EL (cell line): ENCODE measurements at regions not wholly inside any gene's neighbourhood (a gene's known extent, or its start where the extent isn't known, plus 50 kb on each side); places are given as distances from the start of the nearest gene placed in this dataset.
A peak's percentile ranks its signal among the peaks of the same experiment; 100 is the strongest.

Experiments used
- DNase-seq: peaks from one replicate; pipeline ENCODE4 v3.0.0-alpha.2; 2016

- no peak for DNase-seq
Observed at GRCh38 chr3:72586694-72587093, 261.6 kb downstream of the SHQ1 start.

GRCh38 chr3:72585966-72586365 is 262.3 kb downstream of the SHQ1 start:
- DNase-seq = no peak

- no peak for DNase-seq
Observed at GRCh38 chr3:72584262-72584661, 264.0 kb downstream of the SHQ1 start.

GRCh38 chr3:72582963-72583362 is 265.3 kb downstream of the SHQ1 start:
- DNase-seq = no peak

GRCh38 chr3:72582211-72582878 is 265.9 kb downstream of the SHQ1 start:
- no peak for DNase-seq

GRCh38 chr3:72580900-72581299 is 267.3 kb downstream of the SHQ1 start:
- no peak for DNase-seq

- DNase-seq = no peak
Observed at GRCh38 chr3:72580246-72580756, 267.9 kb downstream of the SHQ1 start.

GRCh38 chr3:72579581-72580245 is 268.5 kb downstream of the SHQ1 start:
- no peak for DNase-seq

GRCh38 chr3:72579191-72579580 is 269.1 kb downstream of the SHQ1 start:
- no peak for DNase-seq

- DNase-seq = no peak
Observed at GRCh38 chr3:72577190-72577589, 271.1 kb downstream of the SHQ1 start.

GRCh38 chr3:72576563-72576962 is 271.7 kb downstream of the SHQ1 start:
- no peak for DNase-seq

GRCh38 chr3:72574144-72574543 is 274.1 kb downstream of the SHQ1 start:
- DNase-seq = no peak

GRCh38 chr3:72573051-72573450 is 275.2 kb downstream of the SHQ1 start:
- no peak for DNase-seq

- DNase-seq = no peak
Observed at GRCh38 chr3:72572489-72573007, 275.7 kb downstream of the SHQ1 start.

GRCh38 chr3:72571638-72572114 is 276.6 kb downstream of the SHQ1 start:
- peak; percentile 24 for DNase-seq

GRCh38 chr3:72571052-72571451 is 277.2 kb downstream of the SHQ1 start:
- DNase-seq = no peak

- no peak for DNase-seq
Observed at GRCh38 chr3:72569754-72570440, 278.3 kb downstream of the SHQ1 start.

GRCh38 chr3:72568083-72568482 is 280.2 kb downstream of the SHQ1 start:
- DNase-seq = no peak

- DNase-seq = no peak
Observed at GRCh38 chr3:72567474-72567873, 280.8 kb downstream of the SHQ1 start.

GRCh38 chr3:72565593-72565992 is 282.7 kb downstream of the SHQ1 start:
- no peak for DNase-seq

GRCh38 chr3:72563690-72564370 is 284.4 kb downstream of the SHQ1 start:
- DNase-seq = no peak

GRCh38 chr3:72560846-72561675 is 287.2 kb downstream of the SHQ1 start:
- no peak for DNase-seq
